ENCODE measurements at regions not wholly inside any gene's neighbourhood (a gene's known extent, or its start where the extent isn't known, plus 50 kb on each side); places are given as distances from the start of the nearest gene placed in this dataset. TPM values are rescaled to one million over a fixed set of nuclear protein-coding genes. Genes with fewer than 3 reads are reported as not detected.

Small RNA genes in the stretch of these regions (microRNA-seq; reads per million reads assigned to microRNA genes)
- gene MIR4445 (ENCODE audit: borderline microRNAs expressed) = not detected

Small RNA genes in the stretch of these regions (small RNA-seq; reads per million reads assigned to genes)
- gene AC078918.1 (not detected), gene MIR4445 (not detected), gene RF00019 (not detected), gene RNU6ATAC15P (not detected)

All from K562 (cell line).